NCI-H226 (cell line): ENCODE measurements at regions not wholly inside any gene's neighbourhood (a gene's known extent, or its start where the extent isn't known, plus 50 kb on each side); places are given as distances from the start of the nearest gene placed in this dataset.

Experiments
- DNase-seq: peaks from one replicate; pipeline ENCODE4 v3.0.0-alpha.2; 2015

- DNase-seq = no peak
These were observed 225.1 kb upstream of the MPPED2 start for GRCh38 chr11:30811226-30811755.

DNA sequence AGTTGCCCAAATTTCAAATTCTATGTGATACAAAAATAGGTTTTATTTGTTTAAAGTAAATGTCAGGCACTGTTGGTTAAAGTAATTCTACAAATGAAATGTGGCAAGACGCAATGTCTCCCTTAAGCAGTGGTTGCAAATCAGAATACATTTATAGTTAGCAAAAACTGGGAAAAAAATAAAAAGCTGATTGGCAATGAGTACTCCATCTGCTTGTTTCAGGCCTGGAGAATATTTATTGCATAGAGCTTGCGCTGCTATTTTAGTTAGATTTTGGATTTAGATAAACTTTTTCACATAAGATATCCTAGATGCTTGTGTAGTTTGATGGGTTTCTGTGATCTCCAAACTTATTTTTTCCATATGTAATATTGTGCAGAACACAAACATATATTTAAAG is 224.0 kb upstream of the MPPED2 start:
- no peak for DNase-seq

DNA sequence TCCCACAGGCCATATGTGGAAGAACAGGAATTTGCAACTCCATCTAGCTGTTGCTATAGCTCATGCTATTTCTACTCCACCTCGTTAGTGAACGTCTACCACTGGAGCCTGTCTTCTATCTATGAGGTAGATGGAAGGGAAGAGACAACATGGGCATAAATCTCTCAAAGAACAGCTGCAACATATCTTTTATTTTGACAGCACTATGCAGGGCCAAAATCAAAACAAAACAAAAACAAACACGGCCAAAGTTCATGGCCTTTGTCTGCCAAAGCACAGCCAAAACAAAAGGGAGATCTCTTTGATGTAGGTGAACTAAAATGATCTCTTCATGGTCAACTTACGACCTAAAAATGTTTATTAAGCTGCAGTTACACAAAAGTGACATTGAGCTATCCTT is 215.2 kb upstream of the MPPED2 start:
- DNase-seq = no peak

- no peak for DNase-seq
These were observed 214.8 kb upstream of the MPPED2 start for GRCh38 chr11:30800904-30801303.

DNA sequence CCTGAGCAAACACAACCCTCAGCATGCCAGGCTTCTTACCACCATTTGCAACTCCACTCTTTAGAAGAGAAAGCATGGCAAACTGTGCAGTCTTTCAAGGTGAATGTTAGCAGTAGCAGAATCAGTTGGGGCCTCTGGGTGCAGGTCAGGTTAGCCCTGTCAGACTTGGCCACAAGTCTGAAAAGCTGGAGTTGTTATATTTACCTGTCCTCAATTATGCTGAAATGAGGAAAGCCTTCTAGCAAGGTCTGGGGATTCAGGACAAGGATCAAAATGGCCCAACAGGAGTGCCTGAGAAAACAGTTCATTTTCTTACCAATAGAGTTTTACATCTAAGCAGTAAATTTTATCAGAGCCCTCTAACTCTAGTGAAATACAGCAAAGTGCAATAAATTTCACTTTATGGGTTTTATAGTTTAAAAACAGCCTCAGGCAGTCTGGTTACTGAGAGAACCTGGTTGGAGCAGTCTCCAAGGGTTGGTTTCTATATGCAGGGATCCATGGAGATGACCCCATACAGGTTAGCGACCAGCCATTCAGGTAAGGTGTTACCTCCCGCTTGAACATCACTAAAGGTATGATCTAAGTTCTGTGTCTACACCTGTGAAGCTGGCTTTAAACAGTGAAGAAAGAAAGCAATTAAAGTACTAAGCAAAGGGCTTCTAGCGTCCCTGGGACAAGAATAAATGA is 212.5 kb upstream of the MPPED2 start:
- DNase-seq = no peak

GRCh38 chr11:30789270-30789669 is 203.1 kb upstream of the MPPED2 start:
- DNase-seq = peak; percentile 43

- no peak for DNase-seq
These were observed 202.7 kb upstream of the MPPED2 start for GRCh38 chr11:30788849-30789248.

GRCh38 chr11:30786256-30787110 is 200.3 kb upstream of the MPPED2 start:
- DNase-seq = no peak

- no peak for DNase-seq
These were observed 192.4 kb upstream of the MPPED2 start for GRCh38 chr11:30778596-30778995.

GRCh38 chr11:30775233-30775522 is 189.0 kb upstream of the MPPED2 start:
- DNase-seq = no peak

DNA sequence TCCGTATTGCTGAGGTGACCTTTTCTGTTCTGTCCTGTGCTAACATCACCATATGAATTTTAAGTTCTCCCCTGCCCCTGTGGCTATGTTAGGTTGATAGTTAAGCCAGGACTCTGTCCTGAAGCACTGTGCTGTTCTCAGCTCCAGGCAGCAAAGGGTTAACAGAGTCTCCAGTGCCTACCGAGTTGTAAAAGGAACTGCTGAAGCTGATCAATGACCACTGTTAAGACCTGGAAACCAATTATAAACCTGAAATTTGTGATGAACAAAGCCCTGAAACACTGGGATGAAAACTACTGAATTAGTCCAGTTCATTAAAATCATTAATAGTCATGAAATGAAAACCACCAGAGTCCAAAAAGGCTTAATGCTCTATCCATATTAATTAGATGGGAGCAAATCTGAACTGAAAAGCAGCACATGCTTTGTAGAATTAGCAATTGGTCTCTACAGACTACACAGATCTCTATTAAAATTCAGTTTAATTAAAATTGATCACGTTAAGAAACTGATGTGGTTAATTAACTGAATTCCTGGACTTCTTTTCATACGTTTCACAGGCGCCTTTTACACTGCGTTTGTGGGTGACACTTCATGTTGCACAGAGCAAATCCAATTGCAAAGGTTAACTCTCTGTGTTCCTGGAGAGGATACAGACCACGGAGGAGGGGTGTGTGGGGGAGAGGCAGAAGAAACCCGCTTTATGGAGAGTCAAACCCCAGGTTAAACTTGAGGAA is 188.5 kb upstream of the MPPED2 start:
- no peak for DNase-seq

- no peak for DNase-seq
These were observed 186.8 kb upstream of the MPPED2 start for GRCh38 chr11:30772908-30773307.

DNA sequence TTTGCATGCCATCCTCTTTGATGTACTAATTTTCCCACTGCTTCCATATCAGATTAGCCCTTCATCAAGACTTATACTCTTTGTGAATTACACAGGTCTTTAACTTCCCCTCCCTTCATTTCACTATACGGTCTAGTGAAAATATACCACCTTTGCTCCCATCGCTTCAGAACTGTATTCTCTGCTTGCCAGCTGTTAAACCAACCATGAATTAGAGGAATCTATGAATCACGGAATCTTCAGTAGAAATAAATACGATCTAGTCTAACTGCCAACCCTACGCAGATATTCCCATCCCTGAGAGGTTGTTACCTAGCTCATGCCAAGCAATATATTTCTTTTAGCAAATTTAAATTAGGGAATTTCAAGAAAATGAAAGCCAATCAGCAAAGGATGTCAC is 177.8 kb upstream of the MPPED2 start:
- no peak for DNase-seq

DNA sequence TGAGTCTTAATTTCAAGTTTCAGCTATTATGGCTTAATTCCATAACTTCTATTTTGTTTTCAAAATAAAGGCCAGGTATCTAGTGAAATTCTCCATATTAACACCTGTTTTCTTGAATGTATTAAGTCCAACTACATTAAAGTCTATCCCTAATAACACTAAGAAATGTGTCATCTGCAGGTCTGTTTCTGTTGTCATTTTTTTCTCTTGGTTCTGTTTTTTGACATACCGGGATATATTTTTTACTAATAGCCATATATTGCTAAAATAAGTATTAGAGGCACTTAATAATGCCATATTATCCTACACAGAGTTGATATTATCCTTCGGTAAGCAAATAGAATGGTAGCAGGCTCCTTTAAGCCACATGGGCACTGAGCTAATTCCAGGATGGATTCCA is 176.0 kb upstream of the MPPED2 start:
- DNase-seq = no peak

DNA sequence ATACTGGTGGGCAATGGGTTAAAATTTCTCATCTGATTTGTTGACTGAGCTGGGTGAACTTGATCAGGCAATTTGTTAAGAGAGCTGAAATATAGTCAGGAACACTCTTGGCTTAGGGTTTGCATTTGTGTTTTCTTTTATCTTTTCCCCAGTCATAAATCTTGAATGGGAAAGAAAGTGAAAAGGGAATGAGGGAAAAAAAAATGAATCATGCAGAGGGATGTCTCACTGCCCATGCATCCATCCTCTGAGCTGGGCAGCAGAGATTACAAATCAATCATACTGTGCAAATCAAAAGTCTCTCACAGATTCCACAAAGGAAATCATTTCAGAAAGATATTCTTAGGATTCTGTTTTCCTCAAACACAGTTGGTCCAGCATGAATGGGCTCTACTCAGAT is 174.2 kb upstream of the MPPED2 start:
- DNase-seq = peak; percentile 75

DNA sequence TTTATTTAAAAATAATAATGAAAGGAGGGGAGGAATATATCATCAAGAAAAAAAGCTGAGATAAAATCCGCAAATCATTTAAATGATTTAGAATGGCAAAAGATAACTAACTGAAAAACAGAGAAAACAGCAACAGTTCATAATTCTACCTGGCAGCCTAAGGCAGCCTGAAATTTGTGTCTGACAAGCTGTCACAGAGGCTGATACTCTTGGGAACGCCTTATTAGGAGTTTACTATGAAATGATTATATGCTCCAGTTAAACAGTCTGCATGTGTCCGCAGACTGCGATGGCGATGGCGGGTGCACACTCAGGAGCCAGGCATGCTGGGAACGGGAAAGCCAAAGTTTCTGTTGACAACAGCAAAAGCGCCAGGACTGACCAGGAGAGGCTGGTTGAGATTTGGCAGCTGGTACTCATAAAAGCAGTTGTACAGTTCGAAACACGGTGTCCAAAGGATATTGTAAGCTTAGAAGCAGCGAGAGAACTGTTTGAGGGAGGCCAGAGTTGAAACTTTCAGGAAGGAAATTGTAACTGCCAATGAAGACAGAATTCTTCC is 172.9 kb upstream of the MPPED2 start:
- no peak for DNase-seq

- DNase-seq = no peak
These were observed 172.4 kb upstream of the MPPED2 start for GRCh38 chr11:30758518-30758917.

- DNase-seq = peak; percentile 50
These were observed 171.9 kb upstream of the MPPED2 start for GRCh38 chr11:30758012-30758411.

- DNase-seq = no peak
These were observed 167.8 kb upstream of the MPPED2 start for GRCh38 chr11:30753994-30754393.

GRCh38 chr11:30753504-30753903 is 167.4 kb upstream of the MPPED2 start:
- no peak for DNase-seq

GRCh38 chr11:30749268-30749667 is 163.1 kb upstream of the MPPED2 start:
- DNase-seq = no peak

- peak; percentile 99 for DNase-seq
These were observed 154.9 kb upstream of the MPPED2 start for GRCh38 chr11:30741039-30741550.

DNA sequence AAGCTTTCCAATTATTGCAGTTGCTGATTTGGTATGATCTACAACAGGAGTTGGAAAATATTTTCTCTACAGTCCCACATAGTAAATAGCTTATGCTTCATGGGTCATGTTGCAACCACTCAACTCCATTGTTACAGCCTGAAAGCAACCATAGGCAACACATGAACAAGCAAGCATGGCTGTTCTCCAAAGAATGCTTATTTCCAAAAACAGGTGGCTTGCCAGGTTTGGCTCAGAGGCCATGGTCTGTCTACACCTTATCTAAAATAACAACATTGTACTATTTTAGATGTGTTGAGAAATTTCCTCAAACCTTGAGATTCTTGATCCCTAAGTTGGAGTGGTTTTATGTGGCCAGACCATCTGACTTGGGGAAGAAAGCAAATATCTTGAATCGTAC is 153.9 kb upstream of the MPPED2 start:
- peak; percentile 19 for DNase-seq
